RPMI7951 (cell line): ENCODE measurements at regions not wholly inside any gene's neighbourhood (a gene's known extent, or its start where the extent isn't known, plus 50 kb on each side); places are given as distances from the start of the nearest gene placed in this dataset.

Source experiments
- DNase-seq: peaks from one replicate; pipeline ENCODE4 v3.0.0-alpha.2; 2012; ENCODE audit warnings: low read depth

DNA sequence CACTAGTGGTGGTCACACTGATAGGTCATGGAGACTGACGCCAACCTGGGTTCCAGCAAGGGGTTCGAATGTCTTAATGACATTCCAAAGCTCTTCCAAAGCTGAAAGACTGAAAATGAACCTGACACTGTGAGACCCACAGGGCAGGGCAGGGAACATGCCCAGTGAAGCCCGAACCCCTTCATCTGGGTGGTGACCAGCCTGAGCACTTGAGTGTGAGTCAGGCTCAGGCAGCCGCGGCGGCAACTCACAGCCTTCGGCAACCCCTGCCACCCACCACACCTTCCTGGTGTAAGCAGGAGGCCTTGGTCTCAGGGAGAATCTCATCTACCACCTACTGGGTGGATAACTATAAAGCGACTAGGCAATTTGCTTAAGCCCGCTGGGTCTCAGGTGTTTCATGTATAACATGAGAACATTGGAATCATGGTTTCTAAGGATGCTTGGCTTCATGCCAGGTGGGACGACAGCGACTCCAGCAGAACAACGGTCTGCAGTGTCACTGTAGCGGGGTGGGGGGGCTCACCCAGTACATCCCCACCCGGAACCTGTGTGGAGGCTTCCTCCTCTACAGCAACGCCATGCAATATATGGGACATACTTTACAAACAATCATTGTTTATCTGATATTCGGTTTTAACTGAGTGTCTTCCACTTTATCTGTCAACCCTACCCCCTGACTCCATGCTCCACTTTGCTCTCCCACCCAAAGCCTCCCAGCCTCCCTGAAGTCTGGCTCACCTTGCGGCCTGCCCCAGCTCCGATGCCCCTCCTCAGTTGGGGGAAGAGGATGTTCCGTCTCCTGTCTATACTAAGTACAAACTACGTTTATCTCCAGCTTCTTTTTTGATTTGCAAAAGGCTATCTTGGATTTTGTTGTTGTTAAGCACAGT, 125.0 kb upstream of the MEF2A start:
- no peak for DNase-seq

DNA sequence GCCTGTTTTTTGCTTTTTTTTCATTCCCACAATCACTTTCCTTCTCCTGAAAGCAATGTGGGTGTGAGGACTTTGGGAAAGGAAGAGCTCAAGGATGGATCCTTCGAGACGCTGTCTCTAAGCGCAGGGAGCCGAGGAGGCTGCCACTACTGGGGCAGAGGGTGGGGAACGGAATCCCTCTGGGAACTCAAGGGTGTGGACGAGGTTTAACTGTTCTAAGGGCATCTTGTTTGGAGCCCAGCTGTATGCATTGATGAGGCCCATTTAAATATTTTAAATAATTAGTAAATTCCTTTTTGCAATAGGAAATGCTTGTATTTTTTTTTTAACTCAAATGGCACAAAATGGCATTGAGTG, 124.4 kb upstream of the MEF2A start:
- no peak for DNase-seq

DNA sequence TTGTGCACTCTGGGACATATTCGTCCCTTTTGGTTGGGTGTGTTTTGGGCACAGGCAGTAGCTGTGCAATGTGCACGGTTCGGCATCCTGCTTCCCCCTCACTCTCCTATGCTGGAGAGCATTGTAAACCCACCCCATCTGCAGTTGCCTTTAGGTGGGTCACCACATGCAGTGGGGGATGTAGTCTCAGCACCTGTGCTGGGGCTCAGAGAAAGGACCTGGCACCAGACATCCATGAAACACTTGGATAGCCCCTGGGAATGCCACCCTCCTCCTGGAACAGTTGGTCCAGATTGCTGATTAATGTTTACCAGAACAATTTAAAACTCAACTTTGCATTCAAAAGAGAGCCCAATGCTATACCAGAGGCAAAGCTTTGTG, 123.9 kb upstream of the MEF2A start:
- DNase-seq: no peak

DNA sequence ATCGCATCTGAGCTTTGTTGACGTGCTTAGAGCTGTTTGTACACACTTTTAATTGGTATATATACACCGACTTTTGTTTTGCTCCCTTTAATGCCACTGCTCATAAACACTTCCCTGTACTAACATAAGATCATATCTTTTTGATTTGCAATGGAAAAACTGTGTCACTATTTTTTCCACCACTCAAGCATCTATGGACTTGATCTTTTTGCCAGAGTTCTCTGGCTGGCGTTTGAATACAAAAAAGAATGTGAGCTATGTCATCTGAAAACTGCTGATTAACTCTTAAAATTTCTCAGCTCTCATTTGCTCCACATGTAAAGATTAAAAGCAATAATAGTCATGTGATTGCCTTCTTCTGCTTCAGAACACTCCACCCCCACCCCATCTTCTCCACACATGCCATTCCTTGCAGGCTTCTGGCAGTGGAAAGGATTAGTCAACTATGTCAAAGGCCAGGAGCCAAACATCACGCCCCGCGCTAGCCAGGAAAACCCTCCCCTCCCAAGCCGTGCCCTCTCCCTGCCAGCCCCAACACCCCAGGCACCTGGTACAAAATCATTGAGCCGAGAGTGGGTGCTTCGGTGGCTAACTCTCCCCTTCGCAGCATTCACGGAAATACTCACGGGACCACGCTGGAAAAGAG, 123.4 kb upstream of the MEF2A start:
- peak; percentile 84 for DNase-seq

DNA sequence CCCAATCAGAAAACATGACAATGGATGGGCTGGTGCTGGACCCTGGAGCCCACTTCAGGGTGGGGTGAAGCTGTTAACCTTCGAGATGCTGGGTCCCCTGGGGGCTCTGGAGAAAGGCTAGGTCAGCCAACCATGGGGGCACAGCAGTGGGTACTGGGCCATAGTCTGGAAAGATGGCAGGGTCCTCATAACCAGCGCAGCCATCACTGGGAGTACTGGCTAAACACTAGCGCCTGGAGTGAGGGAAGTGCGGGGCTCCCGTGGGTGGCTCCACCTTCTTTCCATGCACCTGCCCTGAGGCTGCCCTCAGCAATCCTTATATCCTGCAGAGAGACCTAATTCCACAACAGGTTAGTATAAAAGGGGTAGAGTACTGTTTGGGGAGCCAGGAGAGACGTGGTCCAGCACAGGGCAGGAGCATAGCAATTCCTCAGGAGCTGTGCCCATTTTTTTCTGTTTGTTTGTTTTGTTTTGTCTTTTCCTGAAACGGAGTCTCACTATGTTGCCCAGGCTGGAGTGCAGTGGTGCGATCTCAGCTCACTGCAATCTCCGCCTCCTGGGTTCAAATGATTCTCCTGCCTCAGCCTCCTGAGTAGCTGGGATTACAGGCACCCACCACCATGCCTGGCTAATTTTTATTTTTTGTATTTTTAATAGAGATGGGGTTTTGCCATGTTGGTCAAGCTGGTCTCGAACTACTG, 122.6 kb upstream of the MEF2A start:
- DNase-seq: no peak

DNA sequence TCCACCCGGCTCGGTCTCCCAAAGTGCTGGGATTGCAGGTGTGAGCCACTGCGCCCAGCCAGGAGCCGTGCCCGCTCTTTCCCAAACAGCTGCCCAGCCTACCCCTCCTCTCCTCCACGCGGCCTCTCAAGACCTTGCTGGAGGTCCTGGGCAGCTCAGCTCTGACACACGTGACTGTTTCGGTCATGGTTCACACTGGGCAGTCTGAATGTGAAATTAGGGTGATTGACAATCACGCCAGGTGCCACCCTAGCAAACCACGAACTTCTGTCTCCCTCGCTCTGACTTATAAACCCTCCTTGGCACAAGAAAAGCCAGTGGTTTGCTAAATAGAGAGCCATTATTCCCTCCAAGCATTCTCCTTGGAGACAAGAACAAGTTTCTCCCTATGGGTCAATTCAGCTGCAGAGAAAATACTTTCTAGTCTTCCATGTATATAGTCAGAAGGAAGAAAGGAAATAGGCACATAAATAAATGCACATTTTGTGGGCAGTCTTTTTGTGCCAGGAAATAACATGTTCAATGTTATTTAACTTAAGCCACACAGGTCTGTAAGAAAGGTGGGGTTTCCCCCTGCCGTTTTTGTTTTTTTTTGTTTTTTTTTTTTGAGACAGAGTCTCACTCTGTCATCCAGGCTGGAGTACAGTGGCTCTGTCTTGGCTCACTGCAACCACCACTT, 121.9 kb upstream of the MEF2A start:
- no peak for DNase-seq

DNA sequence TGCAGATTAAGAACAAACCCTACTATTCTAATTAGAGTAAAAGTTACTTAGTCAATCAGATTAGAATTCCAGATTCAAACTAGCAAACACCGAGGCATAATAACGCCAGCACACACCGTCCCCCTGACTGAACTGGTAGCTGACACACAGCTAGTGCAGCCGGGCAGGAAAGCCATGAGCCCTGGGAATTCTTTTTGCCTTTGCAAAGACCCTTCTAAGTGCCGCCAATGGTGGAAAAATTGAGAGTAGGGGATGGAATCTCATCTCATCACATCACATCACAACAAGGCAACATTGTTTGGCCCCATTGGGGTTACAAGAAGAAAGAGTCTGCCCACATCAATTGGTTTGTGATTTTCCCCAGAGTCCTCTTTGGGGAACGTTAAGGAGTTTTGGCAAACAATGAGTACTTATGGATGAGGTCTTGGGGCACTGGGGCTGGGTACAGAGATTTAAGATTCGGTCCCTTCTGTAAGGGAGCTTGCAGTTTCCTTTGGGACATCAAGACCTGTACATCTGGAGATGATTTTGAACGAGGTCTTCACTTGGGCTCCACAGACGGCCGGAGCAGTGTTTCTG, 120.4 kb upstream of the MEF2A start:
- DNase-seq: no peak

DNA sequence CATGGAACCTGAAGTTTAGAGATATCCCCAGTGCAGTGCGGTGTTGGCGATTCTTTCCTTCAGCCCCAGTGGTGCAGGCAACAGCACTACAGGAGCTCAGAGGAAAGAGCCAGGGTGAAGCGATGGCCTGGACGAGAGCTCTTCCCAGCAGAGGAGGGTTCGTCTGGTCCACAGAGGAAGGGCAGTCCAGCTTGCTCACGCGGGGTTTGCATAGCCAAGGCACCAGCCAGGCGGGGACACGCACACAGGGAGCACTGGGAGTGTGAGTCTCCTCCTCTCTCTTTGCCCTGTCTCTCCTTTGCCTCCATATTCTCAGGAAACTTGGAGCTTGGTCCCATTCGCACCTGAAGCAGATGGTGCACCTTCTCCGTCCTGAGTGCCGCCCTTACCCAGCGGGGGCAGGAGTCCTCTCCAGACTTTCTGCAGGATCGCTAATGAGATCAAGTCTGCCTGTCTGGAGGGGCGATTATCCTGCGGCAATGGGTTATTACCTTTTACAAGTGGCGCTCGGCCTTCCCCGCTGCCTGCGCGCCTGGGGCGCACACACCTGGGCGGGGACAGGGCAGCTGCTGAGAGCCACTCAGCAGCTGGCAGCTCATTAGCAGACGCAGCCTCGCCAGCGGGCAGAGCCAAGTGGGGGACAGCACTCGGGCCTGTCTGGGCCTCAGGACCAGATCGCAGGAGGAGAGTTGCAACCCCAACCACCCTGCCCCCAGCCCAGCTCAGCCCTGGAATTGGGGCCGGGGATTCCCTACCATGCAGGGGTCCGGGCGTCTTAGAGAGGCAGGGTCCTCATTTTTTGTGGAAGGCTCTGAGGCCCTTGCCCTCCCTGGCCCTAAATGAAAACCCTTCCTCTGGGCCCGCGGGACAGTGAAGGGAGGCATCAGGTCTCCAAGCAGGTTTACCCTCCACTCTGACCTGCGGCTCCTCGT, 119.0 kb upstream of the MEF2A start:
- DNase-seq: no peak

DNA sequence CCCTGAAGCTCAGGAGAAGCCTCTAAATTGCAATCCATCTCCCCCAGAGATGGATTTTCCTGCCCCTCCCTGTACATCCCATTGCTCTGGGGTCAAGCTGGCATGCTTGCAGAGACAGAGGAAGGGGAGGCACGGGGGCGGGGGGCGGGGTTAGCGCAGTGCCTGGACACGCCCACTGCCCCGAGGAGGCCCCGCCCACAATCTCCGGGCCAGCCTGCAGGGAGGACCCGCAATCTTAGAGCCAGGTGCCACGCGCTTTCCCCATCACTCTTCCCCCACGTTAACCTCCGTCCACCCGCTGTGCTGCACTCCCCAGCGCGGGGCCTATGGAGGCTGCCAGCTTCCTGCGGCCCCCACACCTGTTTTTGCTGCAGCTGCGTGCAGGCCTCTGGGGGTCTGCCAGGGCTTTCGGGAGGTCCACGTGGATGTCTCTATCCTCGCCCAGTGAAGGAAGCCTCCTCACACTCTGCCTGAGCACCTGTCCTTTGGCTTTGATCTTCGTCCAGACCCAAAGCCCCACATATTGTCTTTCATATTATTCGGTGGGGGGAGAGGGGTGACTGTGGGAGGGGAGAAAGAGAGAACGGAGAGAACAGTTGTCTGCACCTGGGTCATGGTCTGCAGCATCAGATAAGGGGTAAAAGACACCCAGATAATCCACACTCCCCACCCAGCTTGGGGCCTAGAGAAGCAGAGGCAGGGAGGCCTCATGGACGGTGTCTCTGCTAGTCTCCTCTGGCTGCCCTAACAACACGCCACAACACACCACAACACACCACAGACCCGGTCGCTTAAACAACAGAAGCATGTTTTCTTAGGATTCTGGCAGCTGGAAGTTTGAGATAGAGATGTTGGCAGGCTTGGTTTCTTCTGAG, 118.0 kb upstream of the MEF2A start:
- no peak for DNase-seq

DNA sequence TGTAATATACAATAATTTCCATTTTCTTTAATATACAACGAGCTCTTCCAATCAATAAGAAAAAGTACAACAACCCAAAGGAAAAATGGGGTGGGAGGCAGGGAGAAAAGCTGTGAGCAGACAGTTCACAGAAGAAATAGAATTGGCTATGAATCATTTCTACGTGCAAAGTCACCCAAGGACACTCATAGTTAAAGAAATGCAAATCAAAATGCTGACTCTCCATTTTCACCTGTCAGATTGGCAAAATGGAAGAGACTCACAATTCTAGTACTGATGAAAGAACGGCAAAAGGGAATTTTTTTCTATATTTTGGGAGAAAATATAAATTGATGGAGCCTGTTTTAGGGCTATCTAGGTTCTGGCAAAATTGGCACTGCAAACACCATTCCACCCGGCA, 116.3 kb upstream of the MEF2A start:
- no peak for DNase-seq

DNA sequence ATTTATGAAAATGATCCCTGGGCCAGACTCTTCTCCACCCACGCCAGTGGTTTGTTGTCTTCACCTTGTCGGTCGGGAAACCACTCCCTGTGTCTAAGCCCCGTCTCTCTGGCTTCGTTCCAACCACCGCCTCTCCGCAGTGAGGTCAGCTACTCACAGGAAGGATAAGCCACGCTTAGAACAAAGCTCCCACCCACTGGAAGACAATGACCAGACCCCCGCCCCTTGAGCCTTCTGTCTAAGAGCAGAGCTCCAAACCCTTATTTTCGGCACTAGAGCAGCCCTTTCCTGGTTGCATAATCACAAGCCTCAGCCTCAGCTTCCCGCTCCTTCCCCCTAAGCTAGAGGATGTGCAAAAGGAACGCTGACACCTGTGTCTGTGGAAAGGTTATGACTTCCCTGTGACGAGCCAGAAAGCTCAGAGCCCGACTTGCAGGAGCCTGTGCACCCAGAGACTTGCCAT, 114.9 kb upstream of the MEF2A start:
- DNase-seq: no peak

DNA sequence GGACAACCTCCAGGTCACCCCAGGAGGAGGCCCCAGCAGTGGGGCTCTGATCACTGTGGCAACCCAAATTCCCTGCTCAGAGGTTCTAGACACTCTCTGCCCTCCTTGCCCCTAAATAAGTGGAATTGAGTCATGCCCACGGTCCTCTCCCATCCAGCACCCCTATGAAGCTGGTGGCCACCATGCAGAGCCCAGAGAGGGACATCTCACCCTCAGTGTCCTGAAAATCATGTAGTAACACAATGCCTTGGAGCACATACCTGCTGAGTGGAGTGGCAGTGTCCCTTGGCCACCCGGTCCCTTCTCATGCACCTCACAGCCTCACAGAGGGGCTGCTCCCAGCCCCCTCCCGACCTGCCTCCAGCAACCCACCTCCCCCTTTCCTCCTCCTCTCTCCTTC, 114.3 kb upstream of the MEF2A start:
- no peak for DNase-seq

DNA sequence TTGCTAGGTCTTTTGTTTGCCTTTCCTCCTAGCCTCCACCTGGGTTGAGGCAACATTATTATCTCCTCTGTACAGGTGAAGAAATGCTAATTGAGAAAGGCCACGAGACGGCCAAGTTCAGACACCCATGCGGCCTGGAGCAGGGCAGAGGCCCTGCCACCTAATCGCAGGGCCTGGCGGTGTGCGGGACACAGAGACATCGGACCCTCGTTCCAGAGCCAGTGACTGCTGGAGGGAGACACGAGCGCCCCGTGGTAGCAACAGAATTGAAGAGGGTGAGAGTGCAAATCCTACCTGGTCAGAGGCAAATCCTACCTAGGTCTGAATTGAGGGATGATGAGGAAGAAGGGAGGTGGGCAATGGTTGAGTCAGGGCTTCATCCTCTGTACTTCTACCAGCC, 113.8 kb upstream of the MEF2A start:
- DNase-seq: no peak

DNA sequence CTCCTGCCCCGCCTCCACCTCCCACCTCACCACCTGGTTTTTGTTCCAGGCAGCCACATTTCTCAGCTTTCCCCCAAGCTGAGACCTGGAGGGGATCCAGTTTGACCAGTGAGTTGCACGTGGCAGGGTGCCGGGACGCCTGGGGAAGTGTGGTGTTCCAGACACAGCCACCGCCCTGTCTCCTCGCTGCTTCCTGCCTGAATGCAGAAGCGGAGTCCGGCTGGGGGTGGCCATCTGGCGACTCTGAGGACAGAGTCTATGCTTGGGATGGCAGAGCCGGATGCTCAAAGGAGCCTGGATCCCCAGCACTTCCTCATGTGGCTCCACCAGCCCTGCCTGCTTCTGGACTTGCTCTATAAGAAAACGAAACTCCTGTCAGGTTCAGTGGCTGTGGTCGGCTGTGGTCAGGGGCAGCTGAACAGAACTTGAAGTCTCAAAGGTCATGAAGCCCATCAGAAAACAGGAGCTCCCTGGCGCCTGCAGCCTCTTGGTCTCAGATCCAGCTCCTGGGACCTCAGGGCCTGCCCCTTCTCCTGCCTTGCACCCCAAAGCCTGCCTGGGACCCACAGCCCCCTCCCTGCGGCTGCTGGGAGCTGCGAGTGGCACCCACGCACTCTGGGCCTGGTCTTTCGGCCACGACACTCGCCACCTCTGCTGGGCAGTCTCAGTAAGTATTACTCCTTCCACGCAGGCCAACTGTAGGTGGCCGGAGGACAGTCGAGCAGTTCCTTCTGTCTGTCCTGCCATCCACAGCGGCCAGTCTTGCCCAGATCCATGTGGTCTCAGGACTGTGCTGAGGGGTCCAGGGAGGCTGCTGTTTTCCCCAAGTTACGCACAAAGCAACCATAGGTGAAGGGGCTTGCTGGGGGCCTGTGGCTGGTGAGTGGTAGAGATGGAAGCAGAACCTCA, 112.8 kb upstream of the MEF2A start:
- DNase-seq: no peak

DNA sequence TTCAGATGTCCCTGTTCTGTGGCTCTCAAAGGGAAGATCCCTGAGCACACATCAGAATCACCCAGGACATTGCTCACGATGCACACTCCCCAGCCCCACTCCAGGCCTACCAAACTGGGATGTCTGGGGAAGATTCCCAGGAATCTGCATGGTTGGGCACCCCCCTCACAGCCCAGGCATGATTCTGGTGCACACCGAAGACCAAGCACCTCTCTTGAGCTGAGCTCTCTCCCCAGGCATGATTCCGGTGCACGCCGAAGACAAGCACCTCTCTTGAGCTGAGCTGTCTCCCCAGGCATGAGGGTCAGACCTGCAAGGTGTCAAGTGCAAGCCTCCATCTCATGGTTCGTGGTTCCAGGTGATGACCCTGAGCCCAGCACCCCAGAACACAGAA, 112.2 kb upstream of the MEF2A start:
- no peak for DNase-seq

DNA sequence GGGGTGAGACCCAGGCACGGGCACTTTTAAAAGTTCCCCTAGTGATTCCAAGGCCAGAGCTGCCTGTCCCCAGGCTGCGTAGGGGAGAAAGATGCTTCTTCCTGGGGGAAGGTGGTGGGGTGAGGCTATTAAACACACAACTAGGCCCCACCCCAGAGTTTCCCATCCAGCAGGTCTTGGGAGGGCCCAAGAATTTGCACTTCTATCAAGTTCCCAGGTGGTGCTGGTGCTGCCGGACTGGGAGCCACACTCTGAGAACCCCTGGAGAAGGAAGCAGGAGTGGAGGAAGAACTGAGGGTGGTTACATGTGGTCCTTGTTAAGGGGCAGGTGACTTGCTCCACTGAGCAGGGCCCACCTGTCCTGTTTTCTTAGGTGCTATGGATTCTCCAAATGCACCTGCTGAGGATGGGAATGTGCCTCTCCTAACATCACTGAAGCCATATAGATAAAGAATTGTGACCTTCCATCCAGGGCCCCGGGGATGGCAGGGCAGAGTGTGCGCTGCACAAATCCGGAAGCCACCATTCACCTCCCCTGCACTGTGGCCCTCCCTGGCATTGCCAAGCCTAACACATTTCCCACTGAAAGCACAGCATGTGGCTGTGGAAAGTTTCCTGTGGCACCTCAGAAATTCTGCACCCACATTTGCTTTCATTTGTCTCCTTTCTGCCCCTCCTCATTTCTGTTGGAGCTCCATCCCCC, 111.5 kb upstream of the MEF2A start:
- DNase-seq: no peak

DNA sequence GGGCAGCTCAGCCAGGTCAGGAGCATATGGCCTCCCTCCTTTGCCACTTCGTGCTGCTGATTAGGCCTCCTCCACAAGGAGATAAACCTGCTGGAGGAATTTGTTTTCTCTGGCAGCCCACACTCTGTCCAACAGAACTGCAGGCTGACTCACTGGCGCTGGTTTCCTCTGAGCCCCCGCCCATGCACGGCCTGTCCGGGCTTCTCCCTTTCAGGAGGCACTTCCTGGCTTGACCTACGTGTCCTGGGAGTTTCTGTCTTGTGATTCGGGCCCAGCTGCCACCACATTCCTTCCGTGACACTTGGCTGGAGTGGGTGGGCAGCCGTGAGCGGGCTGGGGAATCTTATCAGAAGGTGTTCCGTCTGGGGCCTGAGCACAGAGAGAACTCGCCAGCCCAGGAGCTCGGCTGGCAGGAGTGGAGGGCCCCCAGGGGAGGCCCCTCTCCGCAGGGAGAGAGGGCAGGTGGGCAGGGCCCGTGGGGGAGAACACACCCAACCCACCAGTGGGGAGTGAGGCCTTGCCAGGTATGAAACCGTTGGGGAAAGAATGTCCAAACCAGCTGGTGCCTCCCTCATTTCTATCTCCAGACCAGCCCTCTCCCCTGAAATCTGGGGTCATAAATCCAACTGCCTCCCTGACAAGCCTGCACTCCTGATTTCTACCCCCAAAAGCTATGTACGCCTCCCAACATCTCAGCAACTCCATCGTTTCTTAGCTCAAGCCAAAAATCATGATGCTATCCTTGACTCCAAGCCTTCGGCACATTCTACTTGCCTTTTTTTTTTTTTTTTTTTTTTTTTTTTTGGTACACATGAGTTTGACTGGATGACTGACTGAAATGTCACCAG, 110.6 kb upstream of the MEF2A start:
- DNase-seq: peak; percentile 98
